ENCODE measurements at regions not wholly inside any gene's neighbourhood (a gene's known extent, or its start where the extent isn't known, plus 50 kb on each side); places are given as distances from the start of the nearest gene placed in this dataset.
"Not testable (repeated sequence)": the region's sequence is repeated elsewhere in the genome, so short reads cannot be mapped to it uniquely, and the experiment has no call there.

DNA sequence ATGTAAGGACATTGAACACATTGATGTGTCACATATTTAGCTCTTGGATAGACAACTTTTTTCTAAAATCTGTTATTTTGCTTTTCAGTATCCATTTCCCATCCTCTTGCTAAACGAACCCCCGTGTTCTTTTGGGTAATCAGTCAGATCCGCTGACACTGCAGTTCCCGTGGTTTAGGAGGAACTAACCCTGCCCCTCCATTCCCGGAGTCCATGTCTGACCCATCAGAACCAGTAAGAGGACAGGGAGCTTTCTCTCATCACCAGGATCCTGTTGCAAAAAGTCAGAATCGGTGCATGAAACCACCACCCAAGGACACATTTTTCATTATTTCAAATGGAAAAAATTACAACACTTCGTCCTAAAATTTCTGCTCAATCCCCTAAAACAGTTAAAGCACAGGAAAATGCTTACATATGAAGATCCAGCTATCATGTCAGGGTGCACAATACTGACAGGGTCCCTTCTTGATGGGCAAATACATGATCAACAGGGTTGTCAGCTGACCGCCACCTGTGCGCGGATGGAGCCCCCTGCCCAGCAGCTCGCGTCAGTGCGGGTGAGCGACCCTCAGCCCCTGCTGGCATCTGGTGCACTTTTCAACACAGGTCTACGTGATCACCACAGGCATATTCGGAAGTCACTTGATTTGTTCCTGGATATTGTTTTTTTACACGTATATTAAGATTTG, 276.8 kb downstream of the ADGRD1 start:
- DNase-seq = no peak

DNA sequence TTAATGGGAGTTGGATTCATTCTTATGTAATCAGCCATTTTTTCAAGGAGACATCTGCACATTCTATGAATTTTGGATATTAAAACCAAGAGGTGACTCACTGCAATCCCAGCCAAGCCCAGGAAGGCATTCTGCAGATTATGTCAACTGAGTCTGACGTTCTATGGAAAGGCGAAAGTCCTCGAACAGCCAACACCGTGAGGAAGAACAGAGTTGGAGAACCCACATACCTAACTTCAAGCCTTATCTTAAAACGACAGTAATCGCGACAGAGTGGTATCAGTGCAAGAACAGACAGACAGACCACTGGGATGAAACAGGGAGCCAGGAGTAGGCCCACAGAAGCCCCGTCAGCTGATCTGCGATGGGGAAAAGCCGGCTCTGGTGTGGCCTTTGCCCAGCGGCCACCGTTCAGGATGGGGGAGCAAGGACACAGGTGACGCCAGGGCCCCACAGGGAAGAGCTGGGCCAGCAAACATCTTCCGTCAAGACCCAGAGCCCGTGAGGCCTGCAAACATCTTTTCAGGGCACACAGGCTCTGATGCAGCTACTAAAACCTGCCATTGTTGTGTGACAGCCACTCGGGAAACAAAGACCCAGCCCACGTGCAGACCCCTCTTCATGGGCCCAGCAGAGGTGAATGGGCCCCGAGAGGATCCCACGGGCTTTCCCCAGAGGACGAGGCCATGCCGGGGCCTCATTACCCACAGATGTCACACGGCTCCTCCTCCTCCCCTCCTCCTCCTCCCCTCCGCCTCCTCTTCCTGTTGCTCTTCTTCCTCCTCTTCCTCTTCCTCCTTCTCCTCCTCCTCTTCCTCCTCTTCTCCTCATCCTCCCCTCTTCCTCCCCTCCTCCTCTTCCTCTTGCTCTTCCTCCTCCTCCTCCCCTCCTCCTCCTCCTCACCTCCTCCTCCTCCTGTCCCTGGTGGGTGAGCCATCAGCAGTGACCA, 277.6 kb downstream of the ADGRD1 start:
- DNase-seq = no peak

DNA sequence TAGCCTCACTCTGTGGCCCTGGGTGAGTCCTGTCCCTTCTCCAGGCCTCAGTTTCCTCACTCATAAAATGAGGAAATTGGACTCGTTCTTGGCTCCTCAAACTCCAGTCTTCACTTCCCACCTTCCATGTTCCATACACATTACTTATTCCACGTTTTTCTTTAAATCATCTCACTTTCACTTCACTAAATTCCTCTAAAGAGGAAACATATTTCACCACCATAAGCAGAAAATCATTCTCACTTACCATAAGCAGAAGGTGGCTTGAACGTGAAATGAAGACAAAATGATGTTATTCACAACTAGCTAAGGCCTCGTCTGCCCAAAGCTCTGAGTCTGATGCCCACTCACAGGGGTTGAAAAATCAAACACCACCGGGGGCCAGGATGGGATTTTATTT, 278.3 kb downstream of the ADGRD1 start:
- no peak for DNase-seq

DNA sequence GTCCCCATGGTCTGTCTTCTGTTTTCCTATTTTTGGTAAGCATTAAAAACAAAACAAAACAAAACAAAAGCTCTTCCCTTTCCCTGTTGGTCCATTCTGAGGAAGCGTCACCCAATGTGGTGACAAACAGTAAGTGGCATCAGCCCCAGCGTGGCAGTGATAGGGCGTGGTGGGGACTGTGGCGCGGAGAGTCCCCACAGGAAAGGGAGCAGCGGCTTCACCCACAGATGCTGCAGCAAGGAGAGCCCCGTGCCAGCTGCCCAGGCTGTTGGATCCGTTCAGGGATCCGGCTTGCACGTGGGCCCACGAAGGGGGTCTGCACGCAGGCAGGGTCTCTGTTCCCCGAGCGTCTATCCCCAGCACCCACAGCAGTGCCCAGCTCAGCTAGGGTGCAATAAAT, 279.2 kb downstream of the ADGRD1 start:
- not testable (repeated sequence) for DNase-seq

DNA sequence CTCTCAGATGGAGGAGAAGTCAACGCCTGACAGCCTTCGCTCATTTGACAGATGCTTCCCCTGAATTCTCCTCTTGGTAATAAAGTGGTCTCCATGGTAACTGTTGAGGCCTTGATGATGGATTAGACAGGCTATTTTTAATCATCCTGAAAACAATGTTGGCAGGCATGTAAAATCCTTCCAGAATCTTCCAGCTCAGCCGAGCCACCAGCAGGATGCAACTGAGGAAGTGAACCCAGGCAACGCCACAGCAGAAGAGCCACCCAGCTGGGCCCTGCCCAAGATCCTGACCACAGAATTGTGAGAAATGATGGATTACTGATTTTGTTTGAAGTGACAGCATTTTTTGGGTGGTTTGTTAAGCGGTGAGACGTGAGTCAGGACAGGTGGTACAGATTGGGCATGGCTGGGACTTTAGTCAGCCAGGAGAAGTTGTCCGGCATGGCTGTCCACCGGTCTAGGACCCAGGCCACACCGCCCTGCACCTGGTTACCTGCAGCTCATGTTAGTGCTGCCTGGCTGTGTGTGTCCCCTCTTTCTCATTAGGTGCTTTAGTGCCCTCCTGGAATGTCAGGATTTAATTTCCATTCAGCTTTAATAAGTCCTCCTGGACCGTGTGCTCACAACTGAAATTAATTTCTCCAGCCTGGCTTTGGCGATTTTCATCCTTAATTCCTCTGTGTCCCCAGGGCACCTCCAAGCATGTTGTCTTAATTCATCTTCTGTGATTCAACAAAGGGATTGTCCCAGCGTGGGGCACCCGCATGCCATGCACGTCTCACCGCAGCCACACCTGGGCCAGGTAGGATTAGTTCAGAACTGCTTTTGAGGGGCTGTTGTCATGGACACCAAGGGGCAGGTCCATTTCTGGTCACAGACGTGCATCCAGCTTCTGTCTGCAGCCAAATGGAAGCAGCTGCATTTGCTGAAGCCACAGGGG, 280.4 kb downstream of the ADGRD1 start:
- not testable (repeated sequence) for DNase-seq

DNA sequence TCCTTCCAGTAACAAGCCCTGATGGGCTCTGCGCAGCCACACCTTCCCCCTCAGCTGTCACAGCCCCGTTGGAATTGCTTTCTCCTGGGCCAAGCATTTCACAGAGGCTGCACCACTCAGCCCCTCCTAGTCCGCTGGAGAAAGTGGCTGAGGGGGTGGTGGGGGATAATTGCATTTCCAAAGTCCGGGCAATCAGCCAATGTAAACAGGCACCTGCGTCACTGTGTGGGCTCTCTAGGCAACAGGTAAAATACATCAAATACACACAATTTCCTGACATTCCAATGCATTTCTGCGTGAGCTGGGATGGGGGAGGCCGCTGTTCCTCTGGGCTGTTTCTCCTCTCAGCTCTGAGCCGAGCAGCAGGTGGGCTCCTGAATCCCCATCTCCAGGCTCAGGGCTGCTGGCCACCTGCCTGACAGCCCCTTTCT, 281.1 kb downstream of the ADGRD1 start:
- DNase-seq = not testable (repeated sequence)

DNA sequence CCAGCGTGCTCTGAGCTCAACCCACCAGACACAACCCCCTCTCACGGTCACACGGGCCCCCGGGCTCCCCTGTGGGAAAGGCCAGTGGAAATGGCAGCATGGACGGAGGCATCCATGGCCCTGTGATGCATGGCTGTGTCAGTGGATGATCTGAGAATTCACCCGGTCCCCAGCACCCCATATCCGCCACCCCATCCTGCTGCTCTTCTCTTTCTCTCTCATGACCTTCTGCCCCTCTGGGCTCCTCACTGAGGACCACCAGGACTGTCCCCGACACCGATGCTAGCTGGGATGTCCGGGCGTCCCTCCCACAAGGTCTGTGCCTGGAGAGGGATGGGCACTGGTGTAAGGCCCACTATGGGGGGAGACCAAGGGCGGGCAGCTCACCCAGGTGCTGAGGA, 282.2 kb downstream of the ADGRD1 start:
- no peak for DNase-seq

DNA sequence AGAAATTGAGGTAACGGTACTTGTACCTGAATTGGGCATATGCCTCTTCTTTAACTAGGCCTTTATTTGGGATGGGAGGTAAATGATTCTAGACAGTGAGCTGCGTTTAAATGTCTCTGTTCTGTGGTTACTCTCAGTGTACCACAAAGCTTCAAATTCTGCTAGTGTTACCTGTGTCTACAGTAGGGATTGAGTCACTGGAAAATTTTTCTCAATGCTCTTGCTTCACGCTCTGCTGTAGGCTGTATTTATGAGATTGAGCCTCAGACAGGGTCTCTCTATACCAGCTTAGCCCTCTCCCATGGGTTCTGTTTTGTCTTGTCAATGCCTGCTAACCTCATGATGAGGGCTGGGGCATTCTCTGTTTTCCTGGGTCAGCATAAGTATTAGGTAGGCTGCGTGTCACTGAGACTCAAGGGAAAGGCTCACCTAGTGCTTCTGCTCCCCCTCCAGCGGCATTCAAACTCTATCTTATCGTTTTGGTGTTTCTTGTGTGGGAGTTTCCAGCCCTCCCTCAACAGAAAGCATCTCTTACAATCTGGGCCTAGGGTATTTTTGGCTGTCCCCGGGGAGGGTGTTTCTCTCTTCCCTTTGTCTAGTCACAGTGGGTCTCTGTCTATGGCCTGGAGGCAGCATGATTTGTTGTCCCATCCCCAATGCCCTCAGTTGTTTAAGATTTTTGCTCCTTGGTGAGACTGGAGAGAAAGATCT, 285.8 kb downstream of the ADGRD1 start:
- no peak for DNase-seq

DNA sequence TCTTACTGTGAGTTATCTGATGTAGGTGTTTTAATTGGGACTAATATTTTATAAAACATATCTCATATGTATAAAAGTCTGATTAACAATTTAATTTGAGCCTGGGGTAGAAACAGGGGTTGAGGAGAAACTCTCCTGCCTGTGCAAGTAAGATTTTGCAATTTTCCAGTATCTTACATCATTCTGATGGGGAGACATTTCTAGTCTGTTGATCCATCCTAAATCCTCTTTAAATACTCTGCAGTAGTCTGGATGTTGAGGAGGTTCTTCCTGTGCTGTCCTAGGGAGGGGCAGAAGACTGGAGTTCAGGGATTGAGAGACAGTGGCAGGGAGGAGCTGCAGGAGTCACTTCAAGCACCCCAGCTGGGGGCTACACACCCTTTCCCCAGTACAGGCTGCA, 287.8 kb downstream of the ADGRD1 start:
- DNase-seq = no peak

DNA sequence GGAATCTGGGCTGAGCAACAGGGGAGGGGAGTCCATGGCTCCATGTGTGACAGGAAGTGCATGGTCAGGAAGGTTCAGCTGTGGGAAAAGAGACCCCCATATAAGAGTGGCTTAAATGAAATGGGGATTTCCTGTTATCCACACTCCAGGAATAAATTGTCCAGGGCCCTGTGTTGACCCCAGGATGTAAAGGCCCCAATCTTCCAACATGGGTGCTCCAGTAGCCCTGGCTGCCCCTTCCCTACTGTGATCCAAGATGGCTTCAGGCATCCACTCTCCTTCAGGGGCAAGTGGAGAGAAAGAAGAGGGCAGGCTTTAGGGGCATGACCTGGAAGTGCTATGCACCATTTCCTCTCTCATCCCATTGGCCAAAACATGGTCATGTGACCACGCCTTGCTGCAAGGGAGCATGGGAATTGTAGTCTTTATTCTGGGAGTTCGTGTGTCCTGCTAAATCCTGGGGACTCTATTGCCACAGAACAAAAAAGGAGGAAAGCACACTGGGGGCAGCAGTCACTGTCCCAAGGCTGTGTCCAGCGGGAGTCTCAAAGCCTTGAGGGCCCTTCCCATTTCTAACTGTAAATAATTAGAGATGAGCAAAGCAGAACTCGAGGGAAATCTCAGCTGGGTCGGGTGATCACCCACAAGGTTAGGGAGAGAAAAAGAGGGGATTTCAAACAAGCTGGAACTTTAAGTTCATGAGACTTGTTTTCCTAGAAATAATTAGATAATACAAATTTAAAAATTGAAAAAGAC, 289.2 kb downstream of the ADGRD1 start:
- DNase-seq = no peak

DNA sequence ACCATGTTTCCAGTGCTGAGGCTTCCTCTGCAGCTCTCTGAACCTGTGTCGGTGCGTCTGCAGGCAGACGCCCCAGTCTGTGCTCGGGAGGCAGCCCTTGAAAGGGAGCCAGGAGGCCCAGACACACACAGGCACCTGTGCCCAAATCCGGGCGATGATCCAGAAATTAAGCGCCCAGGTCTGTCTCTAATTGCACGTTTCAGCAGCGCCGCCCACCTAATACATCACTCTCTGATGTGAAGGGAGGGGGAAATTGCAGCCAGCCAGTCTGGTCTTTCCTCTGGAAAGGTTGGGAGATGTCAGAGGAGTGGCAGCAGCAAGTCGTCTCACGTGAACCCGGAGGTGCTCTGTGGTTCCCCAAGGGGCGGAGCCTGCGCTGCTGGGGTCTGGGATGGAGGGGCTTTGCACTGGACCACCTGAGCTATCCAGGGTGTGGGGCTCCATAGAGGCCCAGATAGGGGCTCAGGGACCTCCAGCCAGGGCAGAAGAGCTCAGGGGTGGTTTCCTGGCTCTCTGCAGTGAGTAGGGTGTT, 290.5 kb downstream of the ADGRD1 start:
- DNase-seq = not testable (repeated sequence)

DNA sequence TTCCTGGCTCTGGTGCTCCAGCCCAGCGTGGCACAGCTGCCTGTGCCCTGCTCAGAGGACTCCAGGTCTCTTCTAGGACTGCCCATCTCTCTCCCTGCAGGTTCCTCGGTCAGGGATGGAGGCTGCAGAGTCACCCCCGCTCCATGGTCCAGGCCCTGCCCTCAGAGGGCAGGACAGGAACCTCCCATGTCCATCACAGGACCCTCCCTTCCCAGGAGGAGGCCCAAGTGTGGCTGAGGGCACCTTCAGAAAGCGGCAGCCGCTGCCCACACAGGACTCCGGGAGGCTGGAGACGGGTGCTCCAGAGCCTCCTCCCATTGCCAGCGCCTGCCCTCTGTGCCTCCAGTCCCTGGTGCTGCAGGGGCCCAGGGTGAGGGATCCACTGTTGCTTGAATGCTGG, 291.5 kb downstream of the ADGRD1 start:
- not testable (repeated sequence) for DNase-seq

DNA sequence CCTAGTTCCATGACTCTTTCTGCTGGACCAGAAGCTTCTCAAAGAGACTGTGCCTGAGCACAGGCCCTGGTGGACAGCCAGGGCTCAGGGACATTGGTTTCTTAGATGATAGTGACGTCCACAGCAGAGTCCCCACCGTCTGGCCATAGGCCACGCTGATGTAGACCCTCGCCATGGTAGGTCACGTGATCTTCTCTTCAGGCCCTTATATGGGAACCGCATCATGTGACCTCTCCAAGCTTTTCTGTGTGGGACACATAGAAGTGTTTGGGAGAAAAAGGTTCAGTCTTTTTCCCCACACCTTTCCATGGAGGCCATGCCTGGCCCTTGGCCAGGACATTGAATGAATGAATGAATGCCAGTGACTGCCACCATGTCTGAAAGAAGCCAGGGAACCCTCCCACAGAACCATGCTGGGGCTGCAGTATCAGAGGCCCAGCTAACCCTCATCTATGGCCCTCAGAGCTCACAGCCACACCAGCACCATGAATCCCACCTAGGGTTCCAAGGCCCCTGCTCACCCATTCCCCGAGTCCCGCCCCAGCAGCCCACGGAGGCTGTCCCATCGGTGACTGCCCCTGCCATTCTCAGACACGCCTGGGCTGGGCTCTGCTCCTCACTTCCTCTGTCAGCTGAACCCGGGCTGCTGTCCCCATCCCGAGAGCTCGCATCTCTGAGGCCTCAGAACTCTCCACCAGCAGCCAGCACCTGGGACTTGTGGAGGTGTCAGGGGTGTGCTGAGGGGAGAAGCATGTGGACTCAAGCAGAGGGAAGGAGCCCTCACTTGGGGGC, 292.1 kb downstream of the ADGRD1 start:
- no peak for DNase-seq

DNA sequence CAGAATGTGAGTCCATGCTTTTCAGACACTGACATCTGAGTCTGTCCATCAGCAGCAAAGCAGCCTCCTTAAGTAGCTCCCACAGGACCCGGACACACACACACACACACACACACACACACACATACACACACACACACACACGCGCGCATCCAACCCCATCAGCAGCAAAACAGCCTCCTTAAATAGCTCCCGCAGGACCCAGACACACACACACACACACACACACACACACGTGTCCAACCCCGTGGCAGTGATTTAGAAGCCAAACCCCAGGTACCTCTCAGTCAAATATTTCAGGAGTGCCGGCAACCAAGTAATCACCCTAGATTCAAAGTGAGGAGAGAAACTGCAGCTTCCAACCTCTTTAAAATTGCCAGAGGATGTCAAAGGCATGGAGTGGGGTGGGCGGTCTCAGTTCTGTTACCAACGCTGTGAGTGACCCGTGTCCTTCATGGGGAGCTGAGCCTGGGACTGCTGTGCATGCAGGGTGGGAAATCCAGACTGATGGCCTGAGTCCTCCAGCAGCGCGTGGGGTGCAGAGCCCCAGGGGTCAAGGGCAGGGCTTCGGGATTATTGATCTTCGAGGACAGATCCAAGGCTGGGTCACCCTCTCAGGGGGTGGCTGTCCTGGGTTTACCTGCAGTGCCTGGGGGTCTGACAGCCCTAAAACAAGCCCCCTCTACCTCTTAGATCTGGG, 293.5 kb downstream of the ADGRD1 start:
- not testable (repeated sequence) for DNase-seq

DNA sequence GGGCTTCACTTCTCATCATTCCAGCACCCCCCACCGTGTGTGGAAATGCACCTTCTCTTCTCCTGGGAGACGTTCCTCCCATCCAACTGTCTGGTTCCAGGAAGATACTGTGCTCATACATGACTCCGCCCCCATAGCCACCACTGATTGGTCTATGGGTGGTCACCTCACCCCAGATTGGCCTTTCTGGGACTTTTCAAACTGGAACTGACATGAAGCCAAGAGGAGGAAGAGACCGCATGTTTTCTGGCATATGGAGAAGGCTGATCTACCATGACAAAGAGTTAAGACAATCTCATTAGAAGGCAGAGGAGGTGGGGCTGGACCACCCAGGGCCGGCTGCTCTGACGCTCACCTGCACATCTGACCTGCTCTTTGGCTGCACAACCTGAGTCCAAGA, 294.2 kb downstream of the ADGRD1 start:
- DNase-seq = not testable (repeated sequence)

DNA sequence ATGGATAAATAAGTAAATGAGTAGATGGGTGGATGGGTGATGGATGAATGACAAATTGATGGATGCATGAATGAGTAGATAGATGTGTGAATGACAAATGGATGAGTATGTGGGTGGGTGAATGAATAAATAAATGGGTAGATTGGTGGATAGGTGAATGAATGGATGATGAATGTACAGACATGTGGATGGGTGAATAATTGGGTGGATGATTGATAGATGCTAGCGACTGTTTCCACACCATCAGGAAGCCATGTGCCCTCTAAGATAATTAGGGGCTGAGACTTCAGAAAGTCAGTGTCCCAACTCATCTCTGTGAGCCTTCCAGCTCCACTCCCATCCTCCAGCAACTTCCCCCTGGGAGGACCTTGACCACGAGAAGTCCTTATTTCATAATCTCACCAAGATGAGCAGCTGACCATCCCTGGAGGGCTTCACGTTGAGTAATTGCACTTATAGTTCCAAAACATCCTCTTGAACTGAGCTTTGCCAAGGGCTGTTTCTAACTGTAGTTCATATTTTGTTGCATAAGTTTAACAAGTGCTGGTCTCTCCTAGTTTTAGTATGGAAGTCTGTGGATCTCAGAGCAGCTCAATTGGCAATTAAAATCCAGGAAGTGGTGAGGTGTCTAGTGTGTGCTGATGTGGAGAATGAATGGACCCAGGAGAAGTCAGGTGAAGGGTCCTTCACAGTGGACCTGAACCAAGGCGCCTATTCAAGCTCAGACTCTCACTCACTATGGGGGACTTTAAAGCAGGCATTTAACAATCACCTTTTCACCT, 295.7 kb downstream of the ADGRD1 start:
- no peak for DNase-seq

DNA sequence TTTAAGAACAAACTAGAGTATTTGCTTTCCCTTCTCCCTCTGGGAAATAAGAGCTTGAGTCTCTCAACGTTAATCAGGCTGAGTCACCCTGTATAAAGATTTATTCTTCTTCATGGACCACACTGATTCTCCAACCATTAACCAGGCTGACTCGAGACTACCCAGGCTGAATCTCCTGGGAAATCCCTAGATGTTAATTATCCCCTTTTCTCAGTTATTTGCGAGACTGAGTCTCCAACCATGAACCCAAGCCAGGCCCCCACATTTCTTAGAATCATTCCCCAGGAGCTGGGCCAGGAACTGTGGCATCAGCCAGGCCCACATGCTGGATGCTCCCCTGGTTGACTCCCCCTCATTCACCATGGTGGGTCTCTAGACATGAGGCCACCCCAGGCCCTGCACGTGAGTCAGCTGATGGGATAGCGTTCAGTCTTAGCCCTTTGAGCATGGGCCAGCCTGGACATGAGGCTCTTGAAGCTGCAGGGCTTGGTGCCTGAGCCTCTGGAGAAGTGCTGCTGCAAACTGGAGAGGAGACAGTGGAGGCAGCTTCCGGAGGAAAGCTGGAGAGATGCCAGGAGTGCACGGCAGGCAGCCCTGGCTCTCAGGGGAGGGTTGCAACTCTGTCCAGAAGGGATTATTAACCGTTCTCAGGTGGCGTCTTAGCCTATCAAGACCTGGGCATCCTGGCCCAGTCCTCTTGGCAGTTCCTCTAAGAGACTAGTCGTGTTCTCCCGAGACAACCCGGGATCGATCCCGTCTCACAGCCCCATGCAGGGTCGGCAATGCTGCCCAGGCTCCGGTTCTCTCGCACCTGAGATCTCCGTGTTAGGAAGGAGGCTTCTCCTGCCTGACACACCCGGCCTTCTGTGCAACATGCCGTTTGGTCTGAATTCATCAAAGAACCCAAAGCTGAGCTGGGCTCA, 296.6 kb downstream of the ADGRD1 start:
- DNase-seq = no peak

DNA sequence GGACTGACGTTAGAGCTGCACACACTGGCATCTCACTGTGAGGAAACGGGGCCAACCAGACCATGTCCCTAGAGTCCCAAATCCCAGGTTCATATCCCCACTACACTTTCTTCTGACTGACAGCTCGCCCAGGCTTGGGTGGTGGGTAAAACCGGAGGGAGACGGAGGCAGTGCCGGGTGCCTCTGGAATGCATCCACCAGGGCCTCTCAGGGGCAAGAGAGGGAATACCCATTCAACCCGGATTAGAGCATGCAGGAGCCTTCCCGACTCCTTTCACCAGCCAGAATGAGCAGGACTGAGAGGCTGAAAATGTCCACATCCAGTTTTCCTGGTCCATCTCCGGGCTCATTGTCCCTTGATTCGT, 297.2 kb downstream of the ADGRD1 start:
- DNase-seq = no peak

All from stimulated activated CD4-positive, alpha-beta T cell treated with anti-CD3 and anti-CD28 coated beads, Interleukin-12 subunit alpha, Interleukin-12 subunit beta, amount 100 ng/mL, for 4 hours (primary cell).